Aorta (tissue), 5 donors: ENCODE measurements at regions not wholly inside any gene's neighbourhood (a gene's known extent, or its start where the extent isn't known, plus 50 kb on each side); places are given as distances from the start of the nearest gene placed in this dataset.

Experiments used
- ATAC-seq: fragments of 200-7000 bp; cut with Tn5 transposase; one replicate; pipeline ENCODE4 v1.9.1; 2022; ENCODE audit warnings: moderate library complexity; ENCODE audit not compliant: low FRiP score
- DNase-seq, 2 donors: peaks; one replicate each; pipeline ENCODE4 v3.0.0-alpha.2; 2020
- H3K27ac ChIP-seq, 2 donors: one replicate each; pipeline ENCODE4 v1.5.1; 2013; ENCODE audit warnings: low read length in 2 of 2, mild to moderate bottlenecking in 2 of 2, moderate library complexity in 2 of 2, control low read depth in 1 of 2, inconsistent platforms in 1 of 2, low read depth in 1 of 2
- H3K27me3 ChIP-seq, 2 donors: one replicate each; pipeline ENCODE4 v1.6.1; 2013; ENCODE audit warnings: control low read depth in 1 of 2, low read length in 1 of 2, mild to moderate bottlenecking in 1 of 2, moderate library complexity in 1 of 2; ENCODE audit not compliant: insufficient read depth in 2 of 2, control insufficient read depth in 1 of 2
- H3K36me3 ChIP-seq, 2 donors: one replicate each; pipeline ENCODE4 v1.6.1; 2013; ENCODE audit warnings: control low read depth in 1 of 2, low read length in 1 of 2, mild to moderate bottlenecking in 1 of 2; ENCODE audit not compliant: insufficient read depth in 2 of 2, control insufficient read depth in 1 of 2
- H3K4me1 ChIP-seq, 2 donors: one replicate each; pipeline ENCODE4 v1.6.1; 2013; ENCODE audit warnings: low read length in 2 of 2, control low read depth in 1 of 2, mild to moderate bottlenecking in 1 of 2, moderate library complexity in 1 of 2; ENCODE audit not compliant: insufficient read depth in 2 of 2, control insufficient read depth in 1 of 2
- H3K4me3 ChIP-seq, 2 donors: one replicate each; pipeline ENCODE4 v1.5.1; 2013; ENCODE audit warnings: low read length in 2 of 2, control low read depth in 1 of 2, mild to moderate bottlenecking in 1 of 2
- H3K9me3 ChIP-seq: one replicate; pipeline ENCODE4 v1.6.1; 2013; ENCODE audit warnings: mild to moderate bottlenecking, low read length; ENCODE audit not compliant: control insufficient read depth
- WGBS, 2 donors: extraction: QIAGEN DNeasy Blood & Tissue Kit; methylation state at CpG; one replicate each; pipeline ENCODE4 v1.1.7; 2013; 5-methylcytosine and 5-hydroxymethylcytosine counted together
- intact Hi-C, 2 donors: fragments of 100-400 bp; cut with DNase I; formaldehyde crosslinking; loops; one replicate each; pipeline versions ENCODE4 v1.14.2 to v1.15.0; 2022
- donor health status: healthy with polysubstance abuse.
- donor health status: Bipolar disorder and iron deficiency.
- donor health status: DM: no; HTN: no; CAD: no.
- donor health status: DM: no; HTN: no; CAD: no.
- donor health status: DM: yes; HTN: yes; CAD: no.

- intact Hi-C loops = no loop called here
- Histone ChIP-seq H3K36me3 (no peaks in the 10 kb centered on the region), H3K27me3 (no peaks in the 10 kb centered on the region), H3K27ac (no peak overlapping the region), H3K4me1 (no peaks in the 10 kb centered on the region), H3K4me3 (no peak overlapping the region), H3K9me3 (no peaks in the 10 kb centered on the region)
- ATAC-seq (no peak), DNase-seq (no peak)
- 88% methylated on average over 12 of the region's 12 CpGs for WGBS, 2 donors
These were observed 810.0 kb downstream of the TBC1D22A start for GRCh38 chr22:47572443-47572842.

- H3K27ac ChIP-seq = no peak overlapping the region
- 80 to 87% methylated on average over 5 of the region's 5 CpGs for WGBS, 2 donors
- H3K4me3 ChIP-seq = no peak overlapping the region
- H3K27me3 ChIP-seq = no peaks in the 10 kb centered on the region
- no peaks in the 10 kb centered on the region for H3K4me1 ChIP-seq
- ATAC-seq (no peak), DNase-seq (peak in 1 of 2 donors; percentile 56)
- H3K9me3 ChIP-seq = no peaks in the 10 kb centered on the region
- intact Hi-C loops = no loop called here
- no peaks in the 10 kb centered on the region for H3K36me3 ChIP-seq
These were observed 809.2 kb downstream of the TBC1D22A start for GRCh38 chr22:47571616-47572015.

- 89 to 91% methylated on average over 5 of the region's 5 CpGs for WGBS, 2 donors
- H3K9me3 ChIP-seq = no peaks in the 10 kb centered on the region
- H3K4me3 ChIP-seq = no peak overlapping the region
- peak in 1 of 2 donors; percentile 19 for DNase-seq
- intact Hi-C loops = no loop called here
- no peaks in the 10 kb centered on the region for H3K4me1 ChIP-seq
- H3K27me3 ChIP-seq = no peaks in the 10 kb centered on the region
- no peaks in the 10 kb centered on the region for H3K36me3 ChIP-seq
- no peak for ATAC-seq
- no peak overlapping the region for H3K27ac ChIP-seq
These were observed 808.4 kb downstream of the TBC1D22A start for GRCh38 chr22:47570851-47571250.

GRCh38 chr22:47570300-47570685 is 807.8 kb downstream of the TBC1D22A start:
- Histone ChIP-seq H3K4me3 (no peak overlapping the region), H3K36me3 (no peaks in the 10 kb centered on the region), H3K9me3 (no peaks in the 10 kb centered on the region), H3K27ac (no peak overlapping the region), H3K4me1 (no peaks in the 10 kb centered on the region), H3K27me3 (no peaks in the 10 kb centered on the region)
- intact Hi-C loops = no loop called here
- 86 to 90% methylated on average over 14 of the region's 14 CpGs for WGBS, 2 donors
- peak in 1 of 2 donors; percentile 33 for DNase-seq
- ATAC-seq = no peak

GRCh38 chr22:47569389-47570299 is 807.2 kb downstream of the TBC1D22A start:
- no peak for ATAC-seq
- Histone ChIP-seq H3K36me3 (no peaks in the 10 kb centered on the region), H3K4me1 (no peaks in the 10 kb centered on the region), H3K27me3 (no peaks in the 10 kb centered on the region), H3K9me3 (no peaks in the 10 kb centered on the region), H3K27ac (no peak overlapping the region), H3K4me3 (no peak overlapping the region)
- WGBS, 2 donors = 85 to 88% methylated on average over 17 of the region's 17 CpGs
- peak in 1 of 2 donors; percentile 54 for DNase-seq
- intact Hi-C loops = no loop called here

DNA sequence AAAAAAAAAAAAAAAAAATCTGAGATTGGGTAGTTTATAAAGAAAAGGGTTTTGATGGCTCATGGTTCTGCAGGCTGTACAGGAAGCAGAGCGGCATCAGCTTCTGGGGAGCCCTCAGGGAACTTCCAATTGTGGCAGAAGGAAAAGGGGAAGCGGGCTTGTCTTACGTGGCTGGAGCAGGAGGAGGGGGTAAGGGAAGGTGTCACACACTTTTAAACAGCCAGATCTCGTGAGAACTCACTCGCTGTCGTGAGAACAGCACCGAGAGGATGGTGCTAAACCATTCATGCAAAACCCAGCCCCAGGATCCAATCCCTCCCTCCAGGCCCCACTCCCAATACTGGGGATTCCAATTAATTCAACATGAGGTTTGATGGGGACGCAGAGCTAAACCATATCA is 806.2 kb downstream of the TBC1D22A start:
- DNase-seq = peak in 1 of 2 donors; percentile 13
- intact Hi-C loops = no loop called here
- Histone ChIP-seq H3K9me3 (no peaks in the 10 kb centered on the region), H3K27me3 (no peaks in the 10 kb centered on the region), H3K4me3 (no peak overlapping the region), H3K36me3 (no peaks in the 10 kb centered on the region), H3K27ac (no peak overlapping the region), H3K4me1 (no peaks in the 10 kb centered on the region)
- 78 to 79% methylated on average over 8 of the region's 8 CpGs for WGBS, 2 donors
- no peak for ATAC-seq

GRCh38 chr22:47567126-47568090 is 805.0 kb downstream of the TBC1D22A start:
- H3K36me3 ChIP-seq = no peaks in the 10 kb centered on the region
- H3K4me3 ChIP-seq = no peak overlapping the region
- DNase-seq = peak in 1 of 2 donors; percentile 39
- no peaks in the 10 kb centered on the region for H3K4me1 ChIP-seq
- H3K27ac ChIP-seq = no peak overlapping the region
- ATAC-seq = no peak
- H3K9me3 ChIP-seq = no peaks in the 10 kb centered on the region
- intact Hi-C loops = no loop called here
- 82 to 86% methylated on average over 25 of the region's 25 CpGs for WGBS, 2 donors
- H3K27me3 ChIP-seq = no peaks in the 10 kb centered on the region

- Histone ChIP-seq H3K27me3 (no peaks in the 10 kb centered on the region), H3K4me3 (no peak overlapping the region), H3K36me3 (no peaks in the 10 kb centered on the region), H3K27ac (no peak overlapping the region), H3K4me1 (no peaks in the 10 kb centered on the region), H3K9me3 (no peaks in the 10 kb centered on the region)
- intact Hi-C loops = no loop called here
- no peak for DNase-seq
- ATAC-seq = no peak
- 59 to 66% methylated on average over 12 of the region's 12 CpGs for WGBS, 2 donors
These were observed 804.0 kb downstream of the TBC1D22A start for GRCh38 chr22:47566491-47566890.
